Medulla oblongata (tissue), 1 donor: ENCODE measurements at regions not wholly inside any gene's neighbourhood (a gene's known extent, or its start where the extent isn't known, plus 50 kb on each side); places are given as distances from the start of the nearest gene placed in this dataset.
A peak's percentile ranks its signal among the peaks of the same experiment; 100 is the strongest.

Source experiments
- DNase-seq: peaks from one replicate; pipeline ENCODE4 v3.0.0-alpha.2; 2015; ENCODE audit errors: extremely low spot score

- DNase-seq, result no peak
These were observed 327.5 kb upstream of the MEOX2 start for GRCh38 chr7:16014031-16014430.

- no peak for DNase-seq
These were observed 321.4 kb upstream of the MEOX2 start for GRCh38 chr7:16007911-16008310.

GRCh38 chr7:16004702-16005101, 318.2 kb upstream of the MEOX2 start:
- DNase-seq, result no peak

- no peak for DNase-seq
These were observed 315.0 kb upstream of the MEOX2 start for GRCh38 chr7:16001477-16001876.

GRCh38 chr7:15998617-15999016, 312.1 kb upstream of the MEOX2 start:
- DNase-seq, result no peak

GRCh38 chr7:15995027-15995426, 308.5 kb upstream of the MEOX2 start:
- no peak for DNase-seq

GRCh38 chr7:15989194-15989593, 302.7 kb upstream of the MEOX2 start:
- no peak for DNase-seq

GRCh38 chr7:15985587-15986384, 299.3 kb upstream of the MEOX2 start:
- no peak for DNase-seq

GRCh38 chr7:15977663-15978062, 291.2 kb upstream of the MEOX2 start:
- DNase-seq, result no peak

- peak; percentile 20 for DNase-seq
These were observed 286.4 kb upstream of the MEOX2 start for GRCh38 chr7:15972862-15973275.

- no peak for DNase-seq
These were observed 281.1 kb upstream of the MEOX2 start for GRCh38 chr7:15967551-15967950.

GRCh38 chr7:15967121-15967520, 280.6 kb upstream of the MEOX2 start:
- DNase-seq, result no peak

GRCh38 chr7:15963206-15963605, 276.7 kb upstream of the MEOX2 start:
- DNase-seq, result no peak

GRCh38 chr7:15954671-15955354, 268.3 kb upstream of the MEOX2 start:
- no peak for DNase-seq

GRCh38 chr7:15950299-15950698, 263.8 kb upstream of the MEOX2 start:
- DNase-seq, result no peak

GRCh38 chr7:15947754-15948153, 261.3 kb upstream of the MEOX2 start:
- DNase-seq, result no peak

- DNase-seq, result no peak
These were observed 251.6 kb upstream of the MEOX2 start for GRCh38 chr7:15938115-15938514.

- DNase-seq, result no peak
These were observed 251.1 kb upstream of the MEOX2 start for GRCh38 chr7:15937571-15937970.

GRCh38 chr7:15936991-15937390, 250.5 kb upstream of the MEOX2 start:
- DNase-seq, result no peak

- no peak for DNase-seq
These were observed 245.8 kb upstream of the MEOX2 start for GRCh38 chr7:15932318-15932717.

- DNase-seq, result no peak
These were observed 242.9 kb upstream of the MEOX2 start for GRCh38 chr7:15929411-15929810.

- DNase-seq, result no peak
These were observed 239.1 kb upstream of the MEOX2 start for GRCh38 chr7:15925608-15926007.

GRCh38 chr7:15924910-15925309, 238.4 kb upstream of the MEOX2 start:
- DNase-seq, result no peak
